ENCODE measurements at regions not wholly inside any gene's neighbourhood (a gene's known extent, or its start where the extent isn't known, plus 50 kb on each side); places are given as distances from the start of the nearest gene placed in this dataset.

DNA sequence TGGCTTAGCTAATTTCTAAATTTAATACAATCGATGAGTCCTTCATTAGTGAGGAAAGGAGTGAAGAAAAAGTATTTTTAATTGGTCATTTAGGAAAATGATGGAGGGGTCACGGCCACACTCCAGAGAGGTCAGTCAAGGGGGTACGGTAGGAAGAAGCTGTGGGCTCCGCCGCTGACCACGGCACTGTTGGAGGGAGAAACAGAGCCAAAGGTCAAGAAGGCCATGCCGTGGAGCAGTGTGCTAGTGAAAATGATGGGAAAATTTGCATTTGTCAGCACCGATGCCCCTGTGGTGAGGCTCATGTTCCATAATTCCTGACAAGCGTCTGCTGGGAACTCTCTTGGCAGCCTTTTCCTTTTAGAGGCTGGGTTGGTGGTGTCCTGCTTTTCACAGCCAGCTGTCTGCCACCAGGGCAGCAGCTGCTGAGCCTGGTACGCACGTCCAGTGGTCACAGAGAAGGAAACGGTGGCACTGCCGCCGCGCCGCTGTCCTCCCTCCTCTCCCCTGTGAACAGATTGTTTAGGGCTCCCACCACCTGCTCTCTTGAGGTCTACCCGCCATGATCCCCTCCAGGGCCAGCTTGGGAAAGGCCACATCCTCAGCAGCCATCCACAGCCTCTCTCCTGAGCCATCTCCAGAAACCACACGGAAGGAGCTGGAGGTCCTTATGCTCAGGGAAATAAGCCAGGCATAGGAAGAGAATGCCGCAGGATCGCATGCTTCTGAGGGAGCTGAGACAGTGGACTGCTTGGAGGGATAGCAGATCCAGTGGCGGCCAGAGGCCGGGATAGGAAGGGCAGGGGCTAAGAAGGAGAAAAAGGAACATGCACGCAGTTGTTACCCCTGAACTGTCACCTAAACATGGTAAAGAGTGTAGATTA, 263.7 kb upstream of the PPP2R2D start:
- peak; percentile 35 for DNase-seq

DNA sequence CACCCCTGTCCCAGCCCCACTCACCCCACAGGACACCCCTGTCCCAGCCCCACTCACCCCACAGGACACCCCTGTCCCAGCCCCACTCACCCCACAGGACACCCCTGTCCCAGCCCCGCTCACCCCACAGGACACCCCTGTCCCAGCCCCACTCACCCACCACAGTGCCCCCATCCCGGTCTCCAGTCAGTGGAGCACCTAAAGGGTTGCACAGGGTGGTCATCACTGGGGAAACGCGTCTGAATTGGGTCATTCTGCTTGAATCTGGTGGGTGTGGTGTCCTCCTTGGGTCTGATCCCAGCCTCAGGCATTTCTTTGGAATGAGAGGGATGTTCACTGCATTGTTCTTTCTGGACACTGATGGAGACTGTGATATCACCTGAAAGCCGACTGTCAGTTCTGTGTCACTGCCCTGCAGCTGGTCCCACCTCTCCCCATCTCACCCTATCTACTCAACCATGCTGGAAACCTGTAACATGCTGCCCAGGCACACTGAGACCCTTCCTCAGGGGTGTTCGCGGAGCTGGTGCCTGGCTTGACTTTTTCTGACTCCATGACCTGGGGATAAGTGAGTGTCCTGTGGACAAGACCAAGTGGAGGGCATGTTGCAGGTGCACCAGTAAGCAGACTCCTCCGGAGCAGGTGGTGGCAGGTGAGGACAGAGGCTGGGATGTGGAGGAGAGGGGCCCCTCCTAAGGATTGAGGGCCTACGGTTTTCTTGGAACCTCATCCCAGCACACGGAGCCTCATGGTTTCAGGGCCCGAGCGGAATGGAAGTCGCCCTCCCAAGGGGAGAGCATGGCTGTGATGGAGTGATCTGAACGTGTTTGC, 262.5 kb upstream of the PPP2R2D start:
- peak; percentile 19 for DNase-seq

DNA sequence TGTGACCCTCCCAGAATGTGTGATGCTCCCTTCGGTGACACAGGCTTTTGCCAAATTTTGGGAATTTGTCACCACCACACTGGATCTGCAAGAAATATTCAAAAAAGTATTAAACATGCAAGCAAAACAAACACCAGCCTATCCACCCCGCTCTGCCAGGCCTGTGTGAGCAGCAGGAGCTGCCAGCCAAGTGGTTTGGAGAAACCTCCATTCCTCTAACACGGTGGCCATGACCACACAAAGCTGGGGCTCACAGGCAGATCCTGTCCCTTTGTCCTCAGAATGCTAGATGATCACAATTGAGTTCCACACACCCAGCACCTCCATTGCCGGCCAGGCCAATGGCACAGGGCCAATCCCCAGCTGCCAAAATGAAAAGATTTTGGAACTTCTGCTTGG, 261.9 kb upstream of the PPP2R2D start:
- peak; percentile 21 for DNase-seq

DNA sequence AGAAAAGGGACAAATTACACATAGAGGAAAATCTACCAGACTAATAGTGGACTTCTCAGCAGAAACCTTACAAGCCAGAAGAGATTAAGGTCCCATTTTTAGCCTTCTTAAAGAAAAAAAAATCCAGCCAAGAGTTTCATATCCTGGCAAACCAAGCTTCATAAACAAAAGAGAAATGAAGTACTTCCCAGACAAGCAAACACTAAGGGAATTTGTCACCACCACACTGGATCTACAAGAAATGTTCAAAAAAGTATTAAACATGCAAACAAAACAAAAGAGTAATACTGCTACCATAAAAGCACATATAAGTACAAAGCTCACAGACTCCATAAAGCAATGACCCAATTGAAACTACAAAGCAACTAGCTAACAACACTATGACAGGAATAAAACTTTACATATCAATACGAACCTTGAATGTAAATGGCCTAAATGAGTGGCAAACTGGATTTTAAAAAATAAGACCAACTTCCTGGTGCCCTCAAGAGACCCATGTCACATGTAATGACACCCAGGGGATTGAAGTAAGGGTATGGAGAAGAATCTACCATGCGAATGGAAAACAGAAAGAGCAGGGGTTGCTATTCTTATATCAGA, 260.7 kb upstream of the PPP2R2D start:
- no peak for DNase-seq

GRCh38 chr10:131641231-131641630, 259.6 kb upstream of the PPP2R2D start:
- peak; percentile 33 for DNase-seq

- DNase-seq, result peak; percentile 15
These were observed 258.9 kb upstream of the PPP2R2D start for GRCh38 chr10:131641898-131642297.

DNA sequence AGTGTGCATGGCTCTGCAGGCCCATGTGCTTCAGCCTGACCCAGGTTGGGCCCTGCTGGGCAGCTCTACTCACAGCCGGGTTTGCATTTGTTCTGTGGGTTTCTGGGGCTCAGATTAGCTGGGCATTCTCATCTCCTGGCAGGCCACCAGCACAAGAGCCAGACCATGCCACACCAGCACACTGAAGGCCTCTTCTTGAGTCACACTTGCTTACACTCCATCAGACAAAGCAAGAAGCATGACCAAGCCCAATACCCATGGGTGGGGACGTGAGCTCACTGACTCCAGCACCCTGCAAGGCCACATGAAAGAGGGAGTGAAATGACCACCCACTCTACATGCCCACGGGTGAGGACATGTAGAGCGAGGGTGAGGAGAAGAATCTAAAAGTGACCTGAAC, 257.8 kb upstream of the PPP2R2D start:
- peak; percentile 24 for DNase-seq

DNA sequence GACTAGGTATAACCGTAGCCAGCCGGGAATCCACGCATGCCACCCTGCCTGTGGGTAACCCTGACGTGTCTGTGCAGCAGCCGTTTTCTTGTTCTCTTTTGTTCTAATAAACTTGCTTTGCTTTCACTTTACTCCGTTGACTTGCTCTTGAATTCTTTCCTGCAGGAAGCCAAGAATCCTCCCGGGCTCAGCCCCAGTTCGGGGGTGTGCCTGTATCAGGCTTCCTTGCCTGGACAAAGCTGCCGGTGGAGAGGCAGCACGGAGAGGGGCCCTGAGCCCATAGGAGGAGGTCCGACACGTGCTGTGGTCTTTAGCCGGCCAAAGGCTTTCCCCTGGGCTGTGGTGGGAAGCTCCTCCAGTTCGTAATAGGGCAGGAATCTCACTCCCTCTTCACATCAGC, 256.5 kb upstream of the PPP2R2D start:
- DNase-seq, result peak; percentile 26

- DNase-seq, result peak; percentile 30
These were observed 255.7 kb upstream of the PPP2R2D start for GRCh38 chr10:131644864-131645658.

GRCh38 chr10:131645756-131646155, 255.1 kb upstream of the PPP2R2D start:
- peak; percentile 32 for DNase-seq

GRCh38 chr10:131646551-131647525, 254.0 kb upstream of the PPP2R2D start:
- peak; percentile 35 for DNase-seq

- DNase-seq, result peak; percentile 44
These were observed 253.0 kb upstream of the PPP2R2D start for GRCh38 chr10:131647789-131648188.

- DNase-seq, result peak; percentile 11
These were observed 252.3 kb upstream of the PPP2R2D start for GRCh38 chr10:131648386-131649020.

- DNase-seq, result no peak
These were observed 251.2 kb upstream of the PPP2R2D start for GRCh38 chr10:131649617-131650016.

DNA sequence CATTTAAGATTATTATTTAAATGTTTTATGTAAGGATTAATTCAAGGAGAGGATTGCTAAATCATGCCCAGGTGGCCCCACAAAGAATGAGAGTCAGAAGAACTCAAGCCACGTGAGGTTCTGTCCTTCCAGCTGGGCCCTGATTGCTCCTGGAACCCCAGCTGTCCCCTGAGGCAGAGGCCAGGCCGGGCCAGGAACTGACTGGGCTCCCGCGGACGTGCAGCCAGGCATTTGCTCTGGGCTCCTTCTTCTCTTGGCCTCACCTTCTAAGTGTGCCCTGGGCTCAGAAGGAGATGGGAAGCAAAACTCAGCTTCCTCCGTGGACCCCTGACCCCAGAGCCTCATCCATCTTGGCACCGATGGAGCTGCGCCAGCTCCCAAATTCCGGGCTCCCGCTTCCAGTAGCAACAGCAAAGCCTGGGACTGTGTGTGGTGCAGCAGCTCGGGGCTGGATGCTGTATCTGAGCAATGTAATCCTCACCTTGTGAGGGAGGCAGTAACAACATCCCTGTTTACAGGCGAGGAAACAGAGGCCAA, 250.6 kb upstream of the PPP2R2D start:
- peak; percentile 11 for DNase-seq

DNA sequence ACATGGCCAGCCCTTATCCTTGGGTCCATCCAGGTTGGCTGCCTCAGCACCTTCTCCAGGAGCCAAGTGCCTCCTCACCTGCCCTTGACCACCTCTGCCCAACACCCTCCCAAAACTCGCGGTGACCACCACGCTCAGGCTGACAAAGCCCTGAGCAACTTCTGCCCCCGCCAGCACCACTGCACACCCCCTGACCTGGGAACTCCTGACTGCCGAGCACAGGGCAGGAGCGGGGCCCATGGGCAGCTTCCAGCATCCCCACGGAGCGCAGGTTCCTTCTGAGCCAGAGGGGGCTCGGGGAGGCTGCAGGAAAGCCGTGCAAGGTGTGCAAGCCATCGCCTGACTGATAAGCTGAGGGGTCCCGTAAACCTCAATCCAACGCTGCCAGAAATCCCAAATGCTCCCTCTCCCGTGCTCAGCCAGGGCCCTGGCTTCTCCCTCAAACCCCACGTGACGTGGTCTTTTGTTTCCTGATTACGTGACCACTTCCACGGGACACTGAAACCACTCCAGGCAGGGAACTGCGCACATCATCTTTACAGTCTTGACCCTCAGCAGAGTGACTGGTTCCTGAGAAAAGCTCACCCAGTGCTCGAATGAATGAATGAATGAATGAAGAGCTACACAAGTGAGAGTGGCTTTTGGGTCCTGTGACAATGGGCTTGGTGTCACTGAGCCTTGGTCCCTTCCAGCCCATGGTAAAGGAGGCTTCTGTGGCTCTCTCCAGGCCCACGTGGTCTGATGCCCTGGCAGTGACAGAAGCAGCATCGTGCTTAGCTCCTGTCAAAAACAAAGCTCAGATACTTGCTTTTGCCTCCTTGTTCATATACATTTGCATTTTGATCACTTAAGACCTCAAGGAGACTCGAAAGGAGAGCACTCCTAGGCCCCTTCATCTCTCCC, 249.8 kb upstream of the PPP2R2D start:
- DNase-seq, result peak; percentile 19

- DNase-seq, result peak; percentile 40
These were observed 249.0 kb upstream of the PPP2R2D start for GRCh38 chr10:131651674-131652437.

- peak; percentile 41 for DNase-seq
These were observed 248.2 kb upstream of the PPP2R2D start for GRCh38 chr10:131652438-131653139.
